ENCODE measurements at regions not wholly inside any gene's neighbourhood (a gene's known extent, or its start where the extent isn't known, plus 50 kb on each side); places are given as distances from the start of the nearest gene placed in this dataset.

DNA sequence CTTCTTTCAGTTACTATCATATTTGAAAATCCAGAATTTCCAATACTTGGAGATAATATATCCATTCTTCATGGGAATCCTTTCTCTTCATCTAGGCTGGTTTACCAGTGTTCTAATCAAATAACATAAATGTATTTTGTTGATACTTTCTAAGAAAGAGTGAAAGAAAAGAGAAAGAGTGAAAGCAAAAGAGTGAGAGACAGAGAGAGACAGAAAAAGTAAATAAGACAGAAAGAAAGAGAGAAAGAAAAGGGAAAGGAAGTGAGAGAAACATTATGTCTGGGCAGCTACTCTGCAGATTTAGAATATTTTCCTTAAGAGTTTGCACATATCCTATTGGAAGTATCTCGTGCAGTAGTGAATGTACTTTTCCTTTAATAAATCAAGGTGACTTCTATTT, 781.0 kb upstream of the GJE1 start:
- H3K27me3 ChIP-seq (replicated peaks; ENCODE audit: insufficient read depth, low read length), result no peaks in the 10 kb centered on the region
- no peak overlapping the region for H2AFZ ChIP-seq (ENCODE audit: low read length)
- DNase-seq, result no peak
- H3K4me2 ChIP-seq (ENCODE audit: low read depth, low read length), result no peak overlapping the region
- H3K79me2 ChIP-seq (ENCODE audit: low read length), result no peaks in the 10 kb centered on the region
- H3K36me3 ChIP-seq (replicated peaks; ENCODE audit: insufficient read depth, low read length), result no peaks in the 10 kb centered on the region
- H4K20me1 ChIP-seq (ENCODE audit: insufficient read depth, low read length), result no peaks in the 10 kb centered on the region
- no peaks in the 10 kb centered on the region for H3K4me1 ChIP-seq (ENCODE audit: low read length)
- H3K9me3 ChIP-seq (replicated peaks; ENCODE audit: insufficient read depth, low read length), result no peaks in the 10 kb centered on the region
- H3K27ac ChIP-seq (ENCODE audit: low read length), result no peak overlapping the region
- TF ChIP-seq, protein P1, sequence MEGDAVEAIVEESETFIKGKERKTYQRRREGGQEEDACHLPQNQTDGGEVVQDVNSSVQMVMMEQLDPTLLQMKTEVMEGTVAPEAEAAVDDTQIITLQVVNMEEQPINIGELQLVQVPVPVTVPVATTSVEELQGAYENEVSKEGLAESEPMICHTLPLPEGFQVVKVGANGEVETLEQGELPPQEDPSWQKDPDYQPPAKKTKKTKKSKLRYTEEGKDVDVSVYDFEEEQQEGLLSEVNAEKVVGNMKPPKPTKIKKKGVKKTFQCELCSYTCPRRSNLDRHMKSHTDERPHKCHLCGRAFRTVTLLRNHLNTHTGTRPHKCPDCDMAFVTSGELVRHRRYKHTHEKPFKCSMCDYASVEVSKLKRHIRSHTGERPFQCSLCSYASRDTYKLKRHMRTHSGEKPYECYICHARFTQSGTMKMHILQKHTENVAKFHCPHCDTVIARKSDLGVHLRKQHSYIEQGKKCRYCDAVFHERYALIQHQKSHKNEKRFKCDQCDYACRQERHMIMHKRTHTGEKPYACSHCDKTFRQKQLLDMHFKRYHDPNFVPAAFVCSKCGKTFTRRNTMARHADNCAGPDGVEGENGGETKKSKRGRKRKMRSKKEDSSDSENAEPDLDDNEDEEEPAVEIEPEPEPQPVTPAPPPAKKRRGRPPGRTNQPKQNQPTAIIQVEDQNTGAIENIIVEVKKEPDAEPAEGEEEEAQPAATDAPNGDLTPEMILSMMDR (IDR thresholded peaks at IDR 0.05; ENCODE audit: low read length), result no peak
- TF ChIP-seq EZH2 (optimal IDR thresholded peaks at IDR 0.05; ENCODE audit: low read depth, low read length), result no peak
- no peak overlapping the region for H3K9ac ChIP-seq (ENCODE audit: low read length)
- no peaks in the 10 kb centered on the region for H3K9me2 ChIP-seq (replicated peaks; ENCODE audit: insufficient read depth, low read length)
- H3K4me3 ChIP-seq (ENCODE audit: low read length), result no peak overlapping the region
- H3F3A ChIP-seq (ENCODE audit: insufficient read depth, low read length), result no peaks in the 10 kb centered on the region

DNA sequence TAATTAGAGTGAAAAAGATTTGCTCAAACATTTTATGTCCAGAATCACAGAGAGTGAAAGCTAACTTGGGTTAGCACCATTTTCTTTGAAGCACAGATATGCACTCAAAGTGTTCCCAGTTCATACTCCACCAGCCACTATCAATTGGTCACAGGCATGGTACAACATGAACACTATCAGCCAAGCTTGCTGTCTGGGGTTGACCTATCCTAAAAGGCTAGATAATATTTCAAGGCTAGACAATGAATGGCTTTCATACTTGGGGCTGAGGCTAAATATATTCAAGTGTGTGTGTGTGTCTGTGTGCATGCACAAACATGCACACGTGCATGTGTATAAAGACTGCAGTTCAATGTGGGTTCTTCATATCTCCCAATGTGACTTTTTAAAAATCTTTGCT, 783.0 kb upstream of the GJE1 start:
- Histone ChIP-seq H3F3A (ENCODE audit: insufficient read depth, low read length) (no peaks in the 10 kb centered on the region), H3K9me3 (replicated peaks; ENCODE audit: insufficient read depth, low read length) (no peaks in the 10 kb centered on the region), H3K27me3 (replicated peaks; ENCODE audit: insufficient read depth, low read length) (no peaks in the 10 kb centered on the region), H3K36me3 (replicated peaks; ENCODE audit: insufficient read depth, low read length) (no peaks in the 10 kb centered on the region), H3K27ac (ENCODE audit: low read length) (no peak overlapping the region), H3K4me2 (ENCODE audit: low read depth, low read length) (no peak overlapping the region), H3K79me2 (ENCODE audit: low read length) (no peaks in the 10 kb centered on the region), H4K20me1 (ENCODE audit: insufficient read depth, low read length) (no peaks in the 10 kb centered on the region), H3K4me3 (ENCODE audit: low read length) (no peak overlapping the region), H3K9ac (ENCODE audit: low read length) (no peak overlapping the region), H3K9me2 (replicated peaks; ENCODE audit: insufficient read depth, low read length) (no peaks in the 10 kb centered on the region), H2AFZ (ENCODE audit: low read length) (no peak overlapping the region), H3K4me1 (ENCODE audit: low read length) (no peaks in the 10 kb centered on the region)
- TF ChIP-seq EZH2phosphoT487 (IDR thresholded peaks at IDR 0.05; ENCODE audit: low read length), result no peak
- no peak for TF ChIP-seq EZH2 (optimal IDR thresholded peaks at IDR 0.05; ENCODE audit: low read depth, low read length)
- TF ChIP-seq, protein P1 (IDR thresholded peaks at IDR 0.05; ENCODE audit: low read length), result no peak
- no peak for DNase-seq

DNA sequence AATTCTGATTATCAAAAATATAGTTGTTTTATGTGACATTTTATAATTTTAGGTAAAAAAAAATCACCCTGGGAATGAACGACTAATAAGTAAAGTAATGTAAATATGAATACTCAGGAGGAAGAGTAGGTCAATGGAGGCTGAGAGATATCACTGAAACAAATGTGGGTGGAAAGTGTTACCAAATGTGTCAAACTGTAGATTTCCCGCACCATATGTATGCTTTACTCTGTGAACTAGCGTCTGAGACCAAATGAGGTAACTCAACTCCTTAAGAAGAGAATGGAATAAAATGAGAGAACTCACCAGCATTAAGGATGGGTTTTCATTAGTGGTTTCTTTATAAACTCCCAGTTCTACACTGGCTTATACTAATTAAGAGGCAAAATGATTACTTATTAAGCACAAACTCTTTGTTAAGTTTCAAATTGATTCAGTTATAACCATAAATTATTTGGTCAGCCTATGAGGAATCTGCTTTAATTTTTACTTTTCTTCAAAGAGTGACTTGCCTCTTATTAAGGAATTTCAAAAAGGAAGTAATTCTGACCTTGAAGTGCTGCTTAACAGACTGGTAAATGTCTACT, 784.7 kb upstream of the GJE1 start:
- Histone ChIP-seq H3K4me1 (ENCODE audit: low read length) (no peaks in the 10 kb centered on the region), H3K4me2 (ENCODE audit: low read depth, low read length) (no peak overlapping the region), H3K9ac (ENCODE audit: low read length) (no peak overlapping the region), H3K4me3 (ENCODE audit: low read length) (no peak overlapping the region), H3K36me3 (replicated peaks; ENCODE audit: insufficient read depth, low read length) (no peaks in the 10 kb centered on the region), H3K79me2 (ENCODE audit: low read length) (no peaks in the 10 kb centered on the region), H3K27me3 (replicated peaks; ENCODE audit: insufficient read depth, low read length) (no peaks in the 10 kb centered on the region), H3K9me2 (replicated peaks; ENCODE audit: insufficient read depth, low read length) (no peaks in the 10 kb centered on the region), H3K27ac (ENCODE audit: low read length) (no peak overlapping the region), H2AFZ (ENCODE audit: low read length) (no peak overlapping the region), H3F3A (ENCODE audit: insufficient read depth, low read length) (no peaks in the 10 kb centered on the region), H4K20me1 (ENCODE audit: insufficient read depth, low read length) (no peaks in the 10 kb centered on the region), H3K9me3 (replicated peaks; ENCODE audit: insufficient read depth, low read length) (no peaks in the 10 kb centered on the region)
- no peak for DNase-seq
- TF ChIP-seq EZH2phosphoT487 (IDR thresholded peaks at IDR 0.05; ENCODE audit: low read length), result no peak
- TF ChIP-seq, protein P1 (IDR thresholded peaks at IDR 0.05; ENCODE audit: low read length), result no peak
- TF ChIP-seq EZH2 (optimal IDR thresholded peaks at IDR 0.05; ENCODE audit: low read depth, low read length), result no peak
